ENCODE measurements at regions not wholly inside any gene's neighbourhood (a gene's known extent, or its start where the extent isn't known, plus 50 kb on each side); places are given as distances from the start of the nearest gene placed in this dataset.
A peak's percentile ranks its signal among the peaks of the same experiment; 100 is the strongest.

- TF ChIP-seq POLR2A (IDR thresholded peaks at IDR 0.05): no peak
- TF ChIP-seq CTCF (IDR thresholded peaks at IDR 0.05): no peak
- Histone ChIP-seq H3K36me3 (no peaks in the 10 kb centered on the region), H3K27me3 (no peaks in the 10 kb centered on the region), H3K4me3 (no peak overlapping the region), H3K9me3 (no peaks in the 10 kb centered on the region), H3K4me1 (no peaks in the 10 kb centered on the region), H3K27ac (no peak overlapping the region)
- DNase-seq: peak; percentile 58 to 65
- intact Hi-C loops (cut with DNase I; ENCODE audit: low total_unique reads): no loop called here
Measured at GRCh38 chr5:125595095-125595494, 828.1 kb upstream of the GRAMD2B start.

GRCh38 chr5:125595845-125596244 lies 827.4 kb upstream of the GRAMD2B start:
- H3K4me3 ChIP-seq: no peak overlapping the region
- no peaks in the 10 kb centered on the region for H3K36me3 ChIP-seq
- no peaks in the 10 kb centered on the region for H3K27me3 ChIP-seq
- TF ChIP-seq POLR2A (IDR thresholded peaks at IDR 0.05) (no peak), CTCF (IDR thresholded peaks at IDR 0.05) (no peak)
- no peak overlapping the region for H3K27ac ChIP-seq
- H3K4me1 ChIP-seq: no peaks in the 10 kb centered on the region
- H3K9me3 ChIP-seq: no peaks in the 10 kb centered on the region
- intact Hi-C loops (cut with DNase I; ENCODE audit: low total_unique reads): no loop called here
- DNase-seq: no peak

GRCh38 chr5:125597338-125597737 lies 825.9 kb upstream of the GRAMD2B start:
- Histone ChIP-seq H3K9me3 (no peaks in the 10 kb centered on the region), H3K27me3 (no peaks in the 10 kb centered on the region), H3K4me3 (no peak overlapping the region), H3K27ac (no peak overlapping the region), H3K36me3 (no peaks in the 10 kb centered on the region), H3K4me1 (no peaks in the 10 kb centered on the region)
- no peak for DNase-seq
- intact Hi-C loops (cut with DNase I; ENCODE audit: low total_unique reads): no loop called here
- no peak for TF ChIP-seq POLR2A (IDR thresholded peaks at IDR 0.05)
- TF ChIP-seq CTCF (IDR thresholded peaks at IDR 0.05): no peak

- intact Hi-C loops (cut with DNase I; ENCODE audit: low total_unique reads): no loop called here
- Histone ChIP-seq H3K36me3 (no peaks in the 10 kb centered on the region), H3K4me3 (no peak overlapping the region), H3K27ac (no peak overlapping the region), H3K9me3 (no peaks in the 10 kb centered on the region), H3K4me1 (no peaks in the 10 kb centered on the region), H3K27me3 (no peaks in the 10 kb centered on the region)
- no peak for DNase-seq
- no peak for TF ChIP-seq CTCF (IDR thresholded peaks at IDR 0.05)
- no peak for TF ChIP-seq POLR2A (IDR thresholded peaks at IDR 0.05)
Measured at GRCh38 chr5:125600559-125600958, 822.6 kb upstream of the GRAMD2B start.

- no peaks in the 10 kb centered on the region for H3K4me1 ChIP-seq
- DNase-seq: no peak
- intact Hi-C loops (cut with DNase I; ENCODE audit: low total_unique reads): no loop called here
- no peak overlapping the region for H3K27ac ChIP-seq
- TF ChIP-seq CTCF (IDR thresholded peaks at IDR 0.05) (no peak), POLR2A (IDR thresholded peaks at IDR 0.05) (no peak)
- no peak overlapping the region for H3K4me3 ChIP-seq
- H3K9me3 ChIP-seq: no peaks in the 10 kb centered on the region
- no peaks in the 10 kb centered on the region for H3K27me3 ChIP-seq
- no peaks in the 10 kb centered on the region for H3K36me3 ChIP-seq
Measured at GRCh38 chr5:125602184-125602583, 821.0 kb upstream of the GRAMD2B start.
